ENCODE measurements at regions not wholly inside any gene's neighbourhood (a gene's known extent, or its start where the extent isn't known, plus 50 kb on each side); places are given as distances from the start of the nearest gene placed in this dataset.

GRCh38 chr1:112307930-112308591 is 88.0 kb upstream of the CTTNBP2NL start:
- H3K27me3 ChIP-seq (ENCODE audit: low read depth), result peaks cover 21% of the 10 kb centered on the region

DNA sequence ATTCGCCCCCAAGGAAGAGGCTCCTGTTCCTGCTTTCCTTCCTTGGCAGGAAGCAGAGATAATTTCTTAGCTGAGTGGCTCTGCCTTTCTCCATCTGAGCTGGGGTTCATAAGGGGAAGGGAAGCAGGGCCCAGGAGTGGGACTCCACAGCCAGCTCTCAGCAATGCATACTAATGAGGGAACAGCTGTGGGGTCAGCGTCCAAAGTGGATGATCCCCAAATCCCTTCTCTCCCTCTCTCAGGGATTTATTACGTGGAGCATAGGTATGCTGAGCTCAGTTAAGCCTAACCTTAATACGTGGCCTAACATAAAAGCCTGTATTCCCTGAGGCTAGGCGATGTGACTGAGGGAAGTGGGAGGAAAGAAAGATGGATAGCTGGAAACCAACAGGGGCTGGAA is 87.3 kb upstream of the CTTNBP2NL start:
- H3K4me1 ChIP-seq, result no peaks in the 10 kb centered on the region
- DNase-seq (ENCODE audit: low spot score in 2 of 2), result no peak
- H3K9me3 ChIP-seq, result no peaks in the 10 kb centered on the region
- no peaks in the 10 kb centered on the region for H3K36me3 ChIP-seq (replicated peaks)
- peaks cover 21% of the 10 kb centered on the region for H3K27me3 ChIP-seq (ENCODE audit: low read depth)
- in situ Hi-C loops (cut with MboI; ENCODE audit: low sequenced_read_pairs), result no loop called here
- H3K4me3 ChIP-seq, result no peak overlapping the region

More at GRCh38 chr1:112307930-112308591, 88.0 kb upstream of the CTTNBP2NL start:
- Histone ChIP-seq H3K4me3 (no peak overlapping the region), H3K4me1 (no peaks in the 10 kb centered on the region), H3K9me3 (no peaks in the 10 kb centered on the region), H3K36me3 (replicated peaks) (no peaks in the 10 kb centered on the region)
- in situ Hi-C loops (cut with MboI; ENCODE audit: low sequenced_read_pairs), result no loop called here
- no peak for DNase-seq (ENCODE audit: low spot score in 2 of 2)

GRCh38 chr1:112309499-112309898 is 86.5 kb upstream of the CTTNBP2NL start:
- Histone ChIP-seq H3K4me3 (no peak overlapping the region), H3K4me1 (no peaks in the 10 kb centered on the region), H3K9me3 (no peaks in the 10 kb centered on the region), H3K36me3 (replicated peaks) (no peaks in the 10 kb centered on the region), H3K27me3 (ENCODE audit: low read depth) (peaks cover 21% of the 10 kb centered on the region)
- in situ Hi-C loops (cut with MboI; ENCODE audit: low sequenced_read_pairs), result no loop called here
- no peak for DNase-seq (ENCODE audit: low spot score in 2 of 2)

- Histone ChIP-seq H3K36me3 (replicated peaks) (no peaks in the 10 kb centered on the region), H3K4me3 (no peak overlapping the region), H3K9me3 (no peaks in the 10 kb centered on the region), H3K4me1 (no peaks in the 10 kb centered on the region), H3K27me3 (ENCODE audit: low read depth) (peaks cover 20% of the 10 kb centered on the region)
- in situ Hi-C loops (cut with MboI; ENCODE audit: low sequenced_read_pairs), result no loop called here
- no peak for DNase-seq (ENCODE audit: low spot score in 2 of 2)
Measured at GRCh38 chr1:112312315-112312714, 83.7 kb upstream of the CTTNBP2NL start.

DNA sequence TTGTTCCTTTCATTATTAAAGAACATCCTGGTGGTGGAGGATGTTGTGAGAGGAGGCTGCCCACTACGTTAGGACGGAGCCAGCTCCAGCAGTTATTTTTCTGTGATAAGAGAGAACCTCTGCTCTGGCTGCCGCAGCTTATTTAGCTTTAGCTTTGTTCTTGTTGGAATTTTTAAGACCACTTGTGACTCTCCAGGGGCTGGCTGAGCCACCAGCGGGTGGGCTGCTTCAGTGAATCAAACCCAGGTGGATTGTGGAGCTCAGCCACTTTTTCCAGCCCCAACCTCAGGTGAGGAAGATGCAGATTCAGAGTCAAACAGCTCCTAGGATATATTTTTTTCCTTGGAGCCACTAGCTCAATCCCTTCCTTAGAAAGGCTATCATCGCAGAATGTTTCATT is 83.1 kb upstream of the CTTNBP2NL start:
- H3K4me3 ChIP-seq, result no peak overlapping the region
- H3K36me3 ChIP-seq (replicated peaks), result no peaks in the 10 kb centered on the region
- no peaks in the 10 kb centered on the region for H3K9me3 ChIP-seq
- peaks cover 17% of the 10 kb centered on the region for H3K27me3 ChIP-seq (ENCODE audit: low read depth)
- no peaks in the 10 kb centered on the region for H3K4me1 ChIP-seq
- DNase-seq (ENCODE audit: low spot score in 2 of 2), result no peak
- in situ Hi-C loops (cut with MboI; ENCODE audit: low sequenced_read_pairs), result no loop called here

DNA sequence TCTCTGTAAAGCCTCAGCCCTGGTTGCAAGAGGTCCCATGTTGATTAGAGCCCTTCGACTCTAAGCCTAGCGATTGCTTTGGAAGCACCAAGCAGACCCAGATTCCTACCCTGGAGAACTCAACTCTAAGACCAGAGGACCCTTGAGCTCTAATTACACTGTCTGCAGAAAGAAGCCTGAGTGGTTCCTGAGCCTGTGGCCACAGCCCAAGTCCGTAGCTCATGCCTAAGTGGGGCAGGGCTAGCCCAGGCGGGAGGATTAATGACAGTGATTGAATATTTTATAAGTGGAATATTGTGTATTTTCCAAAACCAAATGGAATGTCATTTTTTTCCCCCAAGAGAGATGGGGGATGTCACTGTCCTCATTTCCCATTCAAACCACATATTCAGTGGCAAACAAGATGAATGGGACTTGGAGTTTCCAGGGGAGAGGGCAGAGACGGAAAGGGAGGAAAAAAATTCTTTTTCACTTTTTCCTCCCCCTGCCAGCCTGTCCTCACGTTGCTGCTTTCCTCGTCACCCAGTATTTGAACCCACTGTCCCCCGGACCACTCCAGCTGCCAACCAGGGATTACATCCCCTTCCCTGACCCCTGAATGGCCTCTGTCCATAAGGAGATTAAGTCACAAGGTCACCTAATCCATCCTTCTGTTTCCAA is 79.6 kb upstream of the CTTNBP2NL start:
- in situ Hi-C loops (cut with MboI; ENCODE audit: low sequenced_read_pairs), result no loop called here
- no peak for DNase-seq (ENCODE audit: low spot score in 2 of 2)
- H3K4me1 ChIP-seq, result no peaks in the 10 kb centered on the region
- no peaks in the 10 kb centered on the region for H3K36me3 ChIP-seq (replicated peaks)
- H3K27me3 ChIP-seq (ENCODE audit: low read depth), result peaks cover 19% of the 10 kb centered on the region
- H3K9me3 ChIP-seq, result no peaks in the 10 kb centered on the region
- H3K4me3 ChIP-seq, result no peak overlapping the region

DNA sequence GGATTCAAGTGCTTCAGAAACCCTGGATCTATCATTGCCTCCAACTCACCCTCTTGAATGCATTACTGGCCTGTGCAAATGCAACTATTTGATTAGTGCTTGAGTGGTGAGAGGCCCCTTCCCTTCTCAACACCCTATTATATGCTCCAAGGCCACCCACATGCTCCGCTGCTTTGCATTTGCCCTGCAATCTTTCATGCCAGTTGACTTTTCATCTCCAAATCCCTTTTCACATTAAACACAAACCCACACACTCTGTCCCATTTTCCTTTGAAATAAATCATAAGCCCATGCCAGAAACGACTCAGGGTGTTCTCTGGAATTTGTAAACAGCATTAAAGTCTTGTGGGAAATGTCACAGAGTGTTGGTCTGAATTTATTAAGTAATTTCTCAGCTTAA is 78.9 kb upstream of the CTTNBP2NL start:
- DNase-seq (ENCODE audit: low spot score in 2 of 2), result no peak
- no peaks in the 10 kb centered on the region for H3K36me3 ChIP-seq (replicated peaks)
- in situ Hi-C loops (cut with MboI; ENCODE audit: low sequenced_read_pairs), result no loop called here
- H3K27me3 ChIP-seq (ENCODE audit: low read depth), result peaks cover 19% of the 10 kb centered on the region
- H3K4me3 ChIP-seq, result no peak overlapping the region
- no peaks in the 10 kb centered on the region for H3K9me3 ChIP-seq
- no peaks in the 10 kb centered on the region for H3K4me1 ChIP-seq

DNA sequence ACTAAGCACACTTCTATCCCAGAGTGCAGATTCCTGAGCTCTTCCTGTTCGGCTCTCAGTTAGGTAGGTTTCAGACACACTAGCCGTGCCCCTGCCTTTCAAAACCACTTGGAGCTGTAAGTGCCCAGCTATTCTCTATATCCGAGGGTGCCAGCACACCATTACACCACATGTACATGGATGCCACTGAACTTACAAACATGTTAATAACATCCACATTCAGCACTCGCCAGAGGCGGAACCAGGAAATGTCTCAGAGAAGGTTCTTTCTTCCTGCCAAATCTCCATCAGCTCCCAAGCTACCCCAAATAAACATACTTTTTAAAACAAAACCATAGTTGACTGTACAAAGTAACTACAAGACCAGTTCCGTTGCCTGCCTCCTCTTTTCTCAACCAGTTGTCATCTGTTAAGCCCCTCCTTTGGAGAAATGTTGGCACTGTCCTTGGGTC is 78.4 kb upstream of the CTTNBP2NL start:
- H3K27me3 ChIP-seq (ENCODE audit: low read depth), result peaks cover 18% of the 10 kb centered on the region

GRCh38 chr1:112318263-112318662 is 77.8 kb upstream of the CTTNBP2NL start:
- no peaks in the 10 kb centered on the region for H3K4me1 ChIP-seq
- peaks cover 23% of the 10 kb centered on the region for H3K27me3 ChIP-seq (ENCODE audit: low read depth)
- no peaks in the 10 kb centered on the region for H3K9me3 ChIP-seq
- no peak for DNase-seq (ENCODE audit: low spot score in 2 of 2)
- H3K4me3 ChIP-seq, result no peak overlapping the region
- in situ Hi-C loops (cut with MboI; ENCODE audit: low sequenced_read_pairs), result no loop called here
- H3K36me3 ChIP-seq (replicated peaks), result no peaks in the 10 kb centered on the region

More for the DNA sequence above, 78.4 kb upstream of the CTTNBP2NL start:
- no peaks in the 10 kb centered on the region for H3K9me3 ChIP-seq
- H3K4me3 ChIP-seq, result no peak overlapping the region
- no peak for DNase-seq (ENCODE audit: low spot score in 2 of 2)
- in situ Hi-C loops (cut with MboI; ENCODE audit: low sequenced_read_pairs), result no loop called here
- H3K4me1 ChIP-seq, result no peaks in the 10 kb centered on the region
- H3K36me3 ChIP-seq (replicated peaks), result no peaks in the 10 kb centered on the region

DNA sequence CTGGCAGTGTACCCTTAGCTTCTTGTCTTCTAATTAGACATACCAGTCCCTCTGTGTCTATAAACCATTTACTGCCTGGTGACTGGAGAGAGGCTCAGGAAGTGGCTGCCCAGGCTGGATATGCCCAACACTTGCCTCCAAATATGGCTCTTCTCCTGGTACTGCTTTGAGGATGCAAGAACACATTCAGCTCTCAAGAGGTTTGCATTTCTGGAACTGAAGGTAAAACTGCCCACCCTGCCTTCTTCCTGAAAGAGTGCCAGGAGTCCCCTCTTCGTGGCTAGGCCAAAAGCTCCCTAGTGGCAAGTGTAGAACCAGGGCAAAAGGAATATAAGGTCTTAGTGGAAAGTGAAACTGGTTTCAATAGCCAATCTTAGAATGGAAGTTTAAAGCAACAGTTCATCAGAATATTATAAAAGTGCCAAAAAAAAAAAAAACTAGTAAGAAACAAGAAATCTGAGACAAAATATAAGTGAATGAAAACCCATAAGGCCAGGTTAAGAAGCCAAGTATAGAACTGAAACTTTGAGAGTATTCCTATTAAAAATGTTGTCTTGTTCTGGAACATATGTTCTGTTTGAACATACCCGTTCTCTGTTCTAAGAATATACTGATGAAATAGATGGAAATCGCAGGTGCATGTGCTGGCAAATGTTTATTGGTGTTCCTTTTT is 77.2 kb upstream of the CTTNBP2NL start:
- no peaks in the 10 kb centered on the region for H3K36me3 ChIP-seq (replicated peaks)
- in situ Hi-C loops (cut with MboI; ENCODE audit: low sequenced_read_pairs), result no loop called here
- no peaks in the 10 kb centered on the region for H3K4me1 ChIP-seq
- no peaks in the 10 kb centered on the region for H3K9me3 ChIP-seq
- peaks cover 27% of the 10 kb centered on the region for H3K27me3 ChIP-seq (ENCODE audit: low read depth)
- H3K4me3 ChIP-seq, result no peak overlapping the region
- no peak for DNase-seq (ENCODE audit: low spot score in 2 of 2)

DNA sequence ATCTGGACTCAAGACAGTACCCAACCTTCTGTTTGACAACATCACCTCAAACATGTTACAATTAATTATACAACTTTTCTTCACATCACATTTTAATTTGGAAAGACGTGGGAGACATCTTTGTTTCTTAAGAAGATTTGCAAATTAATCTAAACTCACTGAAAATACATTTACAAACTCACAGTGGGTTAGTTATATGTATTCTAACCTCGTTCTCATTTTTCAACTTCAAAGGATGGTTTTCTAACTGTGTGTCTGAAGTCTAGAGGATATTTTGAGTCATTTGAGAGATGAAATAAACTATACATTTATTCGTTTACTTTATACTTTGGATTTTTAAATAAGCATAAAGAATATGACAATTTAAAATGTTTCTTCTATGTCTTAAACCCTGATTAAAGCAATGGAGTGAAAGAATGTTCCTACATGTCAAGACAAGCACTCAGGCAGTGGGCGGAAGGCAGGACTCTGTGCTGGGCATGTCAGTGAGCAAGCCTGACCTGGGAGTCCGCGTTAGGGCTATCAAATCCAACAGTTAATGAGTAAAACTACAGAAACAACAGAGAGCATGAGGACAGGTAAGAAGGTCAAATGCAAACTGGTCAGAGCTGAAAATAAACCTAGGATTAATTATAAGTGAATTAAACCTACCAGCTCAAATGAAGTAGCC is 76.5 kb upstream of the CTTNBP2NL start:
- in situ Hi-C loops (cut with MboI; ENCODE audit: low sequenced_read_pairs), result no loop called here

GRCh38 chr1:112320058-112320457 is 76.0 kb upstream of the CTTNBP2NL start:
- DNase-seq (ENCODE audit: low spot score in 2 of 2), result no peak
- peaks cover 31% of the 10 kb centered on the region for H3K27me3 ChIP-seq (ENCODE audit: low read depth)
- no peaks in the 10 kb centered on the region for H3K9me3 ChIP-seq
- no peaks in the 10 kb centered on the region for H3K36me3 ChIP-seq (replicated peaks)
- H3K4me1 ChIP-seq, result no peaks in the 10 kb centered on the region
- no peak overlapping the region for H3K4me3 ChIP-seq
- in situ Hi-C loops (cut with MboI; ENCODE audit: low sequenced_read_pairs), result no loop called here

More for the DNA sequence above, 76.5 kb upstream of the CTTNBP2NL start:
- Histone ChIP-seq H3K27me3 (ENCODE audit: low read depth) (peaks cover 31% of the 10 kb centered on the region), H3K4me1 (no peaks in the 10 kb centered on the region), H3K9me3 (no peaks in the 10 kb centered on the region), H3K4me3 (no peak overlapping the region), H3K36me3 (replicated peaks) (no peaks in the 10 kb centered on the region)
- no peak for DNase-seq (ENCODE audit: low spot score in 2 of 2)

GRCh38 chr1:112322018-112322417 is 74.0 kb upstream of the CTTNBP2NL start:
- no peak for DNase-seq (ENCODE audit: low spot score in 2 of 2)
- in situ Hi-C loops (cut with MboI; ENCODE audit: low sequenced_read_pairs), result no loop called here

More at GRCh38 chr1:112322018-112322417, 74.0 kb upstream of the CTTNBP2NL start:
- Histone ChIP-seq H3K9me3 (no peaks in the 10 kb centered on the region), H3K36me3 (replicated peaks) (no peaks in the 10 kb centered on the region), H3K4me3 (no peak overlapping the region), H3K4me1 (no peaks in the 10 kb centered on the region), H3K27me3 (ENCODE audit: low read depth) (peaks cover 32% of the 10 kb centered on the region)
